ENCODE measurements at regions not wholly inside any gene's neighbourhood (a gene's known extent, or its start where the extent isn't known, plus 50 kb on each side); places are given as distances from the start of the nearest gene placed in this dataset.

DNA sequence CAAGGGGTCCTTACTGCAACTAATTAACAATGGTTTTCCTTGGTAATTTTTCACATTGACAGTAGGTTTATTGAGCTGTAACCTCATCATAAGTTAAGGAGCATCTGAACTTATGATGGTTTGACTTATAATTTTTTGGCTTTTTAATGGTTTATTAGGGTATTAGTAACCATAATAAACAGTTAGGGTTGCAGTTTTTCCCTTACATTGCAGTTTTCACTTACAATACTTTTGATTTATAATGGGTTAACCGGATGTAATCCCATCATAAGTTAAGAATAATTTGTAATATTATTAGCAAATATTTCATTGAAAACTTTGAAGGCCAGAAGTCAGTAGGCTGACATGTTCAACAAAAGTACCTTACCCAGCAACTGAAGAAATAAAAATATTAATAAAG lies 811.6 kb downstream of the TRHDE start:
- TF ChIP-seq YY1 (IDR thresholded peaks at IDR 0.05; ENCODE audit: insufficient read depth, insufficient read length), result no peak
- no peak for TF ChIP-seq ZNF274 (IDR thresholded peaks at IDR 0.05; ENCODE audit: low read depth, low read length)
- no peak for TF ChIP-seq SUZ12 (IDR thresholded peaks at IDR 0.05; ENCODE audit: extremely low read depth, insufficient read depth, insufficient read length)
